ENCODE measurements at regions not wholly inside any gene's neighbourhood (a gene's known extent, or its start where the extent isn't known, plus 50 kb on each side); places are given as distances from the start of the nearest gene placed in this dataset.
"Not testable (repeated sequence)": the region's sequence is repeated elsewhere in the genome, so short reads cannot be mapped to it uniquely, and the experiment has no call there.

DNA sequence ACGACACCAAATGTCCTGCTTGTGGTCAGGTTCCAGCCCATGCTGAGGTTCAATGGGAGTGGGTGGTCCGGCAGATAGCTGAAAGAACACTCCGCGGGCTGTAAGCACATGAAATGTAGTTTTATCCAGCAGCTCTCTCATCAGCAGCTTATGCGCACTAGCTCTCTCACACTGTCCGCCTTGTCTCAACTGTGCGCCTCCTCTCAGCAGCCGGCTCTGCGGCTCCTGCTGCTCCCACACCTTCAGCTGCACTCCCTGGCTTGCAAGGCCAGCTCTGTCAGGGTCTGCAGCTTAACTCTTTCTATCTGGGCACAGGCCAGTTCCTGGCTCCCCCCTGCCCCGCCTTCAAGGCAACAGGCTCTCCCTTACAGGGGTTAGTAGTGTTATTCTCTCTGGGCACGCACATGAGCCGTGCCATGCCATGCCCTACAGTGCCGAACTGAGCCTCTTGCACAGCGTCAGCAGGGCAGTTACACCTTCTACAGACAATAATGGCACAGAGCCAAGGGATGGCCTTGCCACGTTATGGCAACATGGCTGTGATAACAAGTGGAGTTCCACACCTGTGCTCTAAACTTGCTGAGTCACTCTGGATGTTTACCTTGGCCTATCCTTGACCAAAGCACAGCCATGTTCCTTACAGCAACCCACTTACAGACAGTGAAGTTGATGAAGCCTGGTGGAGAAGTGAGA is 84.0 kb upstream of the LRFN2 start:
- DNase-seq: no peak

DNA sequence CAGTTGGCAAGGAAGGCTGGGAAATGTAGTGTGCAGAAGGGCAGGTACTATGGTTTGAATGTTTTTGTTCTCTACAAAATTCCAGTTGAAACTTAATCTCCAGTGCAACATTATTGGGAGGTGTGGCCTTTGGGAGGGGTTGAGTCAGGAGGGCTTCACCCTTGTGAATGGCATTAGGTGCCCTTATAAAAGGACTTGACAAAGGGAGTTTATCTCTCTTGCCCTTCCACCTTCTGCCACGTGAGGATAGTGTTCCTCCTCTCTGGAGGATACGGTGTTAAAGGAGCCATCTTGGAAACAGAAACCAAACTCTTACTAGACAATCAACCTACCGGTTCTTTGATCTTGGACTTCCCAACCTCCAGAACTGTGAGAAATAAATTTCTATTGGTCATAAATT is 82.2 kb upstream of the LRFN2 start:
- no peak for DNase-seq

DNA sequence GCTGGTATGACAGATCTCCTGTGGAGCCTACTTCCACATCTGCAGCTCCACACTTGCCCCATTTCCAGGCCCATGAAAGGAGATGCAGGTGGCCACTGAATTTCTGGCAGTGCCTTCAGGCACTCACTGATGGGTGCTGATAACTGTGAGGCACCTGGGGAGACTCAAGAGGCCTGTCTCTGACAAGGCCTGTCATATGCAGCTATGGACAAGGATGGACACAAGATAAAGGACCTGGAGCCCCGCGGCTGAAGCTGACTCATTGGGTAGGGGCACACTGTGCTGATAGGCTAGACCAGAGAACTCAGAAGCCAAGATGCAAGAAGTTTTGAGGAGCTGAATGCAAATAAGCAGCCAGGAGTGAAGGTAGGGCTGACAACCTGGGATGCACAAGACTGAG is 81.0 kb upstream of the LRFN2 start:
- DNase-seq: no peak

DNA sequence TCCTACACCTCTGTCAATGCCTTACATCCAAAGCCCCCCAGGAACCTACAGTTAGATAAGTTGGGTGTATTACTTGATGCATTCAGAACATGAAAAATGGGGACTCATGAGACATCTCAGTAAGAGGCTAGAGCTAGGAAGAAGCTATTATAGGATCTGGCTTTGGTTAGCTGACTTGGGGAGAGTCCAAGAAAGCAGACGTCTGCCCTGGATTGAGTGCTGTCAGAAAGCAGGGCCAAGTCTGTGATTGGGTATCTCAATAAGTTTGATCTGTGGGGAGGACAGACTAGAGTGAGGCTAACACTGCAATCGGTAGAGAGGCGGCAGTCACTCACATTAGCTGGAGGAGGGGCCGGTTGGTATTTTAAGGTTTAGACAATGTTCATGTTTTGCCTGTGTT is 79.4 kb upstream of the LRFN2 start:
- DNase-seq: no peak

DNA sequence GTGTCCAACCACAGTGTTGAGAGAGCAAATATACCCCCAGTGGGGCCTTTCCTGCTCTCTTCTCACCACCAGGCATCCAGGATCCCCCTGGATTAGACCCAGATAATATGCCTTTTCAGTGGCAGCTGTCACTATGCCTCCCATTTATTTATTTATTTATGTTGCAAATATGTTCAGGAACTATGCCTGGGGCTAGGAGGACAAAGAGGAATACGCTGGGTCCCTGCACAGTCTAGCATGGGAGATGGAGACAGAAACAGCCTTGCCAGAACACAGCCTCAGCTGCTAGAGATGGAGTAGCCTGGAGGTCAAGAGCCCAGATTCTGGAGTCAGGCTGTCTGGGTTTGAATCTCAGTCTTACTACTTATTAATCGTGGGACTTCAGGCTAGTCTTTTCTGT is 74.6 kb upstream of the LRFN2 start:
- no peak for DNase-seq

DNA sequence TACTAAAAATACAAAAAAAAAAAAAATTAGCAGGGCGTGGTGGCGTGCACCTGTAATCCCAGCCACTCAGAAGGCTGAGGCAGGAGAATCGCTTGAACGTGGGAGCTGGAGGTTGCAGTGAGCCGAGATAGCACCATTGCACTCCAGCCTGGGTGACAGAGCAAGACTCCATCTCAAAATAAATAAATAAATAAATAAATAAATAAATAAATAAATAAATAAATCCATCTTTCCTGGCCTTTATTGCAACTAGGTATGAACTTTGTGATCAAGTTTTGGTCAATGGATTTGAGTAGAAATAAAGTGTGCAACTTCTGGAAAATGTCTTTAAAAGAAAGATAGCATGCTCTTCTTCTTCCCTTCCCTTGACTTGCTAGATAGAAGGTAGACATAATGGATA is 69.6 kb upstream of the LRFN2 start:
- not testable (repeated sequence) for DNase-seq

DNA sequence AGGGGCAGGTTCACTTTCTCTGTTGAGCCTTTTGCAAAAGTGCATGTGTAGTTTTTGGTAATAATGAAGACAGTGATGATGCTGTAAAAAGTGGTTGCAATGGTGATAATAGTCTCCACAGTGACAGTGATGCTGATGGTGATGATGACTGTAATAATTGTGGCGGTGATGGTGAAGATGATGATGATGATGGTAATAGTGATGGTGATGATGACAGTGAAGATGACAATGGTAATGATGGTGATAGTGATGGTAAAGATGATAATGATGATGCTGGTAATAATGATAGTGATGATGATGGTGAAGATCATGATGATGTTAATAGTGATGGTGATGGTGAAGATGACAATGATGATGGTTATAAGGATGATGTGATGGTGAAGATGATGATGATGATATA is 67.7 kb upstream of the LRFN2 start:
- no peak for DNase-seq

DNA sequence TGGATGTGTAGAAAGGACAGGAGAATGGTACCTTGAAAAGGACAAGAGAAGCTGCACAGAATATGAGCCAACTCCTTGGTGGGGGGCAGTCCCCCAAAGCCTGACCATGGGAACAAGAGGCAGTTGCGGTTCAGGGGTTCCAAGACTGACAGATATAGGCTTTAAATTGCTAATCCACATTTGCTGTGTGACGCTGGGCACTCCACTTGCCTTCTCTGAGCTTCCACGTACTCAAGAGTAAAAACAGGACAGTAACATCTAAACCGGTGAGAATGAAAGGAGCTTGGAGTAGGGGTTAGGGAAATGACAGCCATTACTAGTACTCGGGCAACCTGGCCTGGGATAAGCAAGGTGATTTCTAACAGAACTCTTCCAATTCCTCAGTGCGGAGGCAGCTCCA is 57.9 kb upstream of the LRFN2 start:
- DNase-seq: no peak

DNA sequence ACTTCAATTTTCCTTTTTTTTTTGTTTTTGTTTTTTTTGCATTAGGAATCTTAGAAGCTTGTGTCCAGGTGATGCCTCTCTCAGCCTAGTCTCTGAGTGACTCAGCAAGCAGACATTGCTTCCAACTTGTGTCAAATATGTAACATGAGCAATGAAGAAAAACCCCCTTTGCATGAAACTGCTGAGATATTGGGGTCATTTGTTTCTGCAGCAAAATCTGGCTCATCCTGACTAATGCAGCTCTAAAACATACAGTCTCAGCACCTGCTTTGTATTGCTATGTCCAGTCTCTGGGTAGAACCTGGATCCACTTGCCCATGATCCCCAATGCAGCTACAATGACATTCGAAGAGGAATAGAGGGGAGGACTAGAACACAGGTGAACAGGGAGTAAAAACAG is 55.7 kb upstream of the LRFN2 start:
- no peak for DNase-seq

DNA sequence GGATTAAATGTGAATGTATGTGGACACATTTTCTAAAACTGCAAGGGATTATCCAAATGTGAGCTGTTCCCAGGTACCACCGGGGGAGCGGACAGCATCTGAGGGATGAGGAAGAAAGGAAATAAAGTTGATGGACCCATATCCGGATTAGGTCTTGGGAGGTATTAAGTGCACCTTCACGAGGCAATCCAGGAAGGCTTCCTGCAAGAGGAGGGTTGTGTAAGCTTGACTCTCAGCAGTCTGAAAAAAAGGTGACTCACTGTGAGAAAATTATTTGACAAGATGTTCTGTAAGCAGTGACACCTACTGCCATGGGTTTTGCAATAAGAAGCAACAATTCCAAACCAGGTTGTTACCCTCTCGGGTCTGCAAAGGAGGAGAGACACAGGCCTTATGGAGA is 55.0 kb upstream of the LRFN2 start:
- DNase-seq: no peak

DNA sequence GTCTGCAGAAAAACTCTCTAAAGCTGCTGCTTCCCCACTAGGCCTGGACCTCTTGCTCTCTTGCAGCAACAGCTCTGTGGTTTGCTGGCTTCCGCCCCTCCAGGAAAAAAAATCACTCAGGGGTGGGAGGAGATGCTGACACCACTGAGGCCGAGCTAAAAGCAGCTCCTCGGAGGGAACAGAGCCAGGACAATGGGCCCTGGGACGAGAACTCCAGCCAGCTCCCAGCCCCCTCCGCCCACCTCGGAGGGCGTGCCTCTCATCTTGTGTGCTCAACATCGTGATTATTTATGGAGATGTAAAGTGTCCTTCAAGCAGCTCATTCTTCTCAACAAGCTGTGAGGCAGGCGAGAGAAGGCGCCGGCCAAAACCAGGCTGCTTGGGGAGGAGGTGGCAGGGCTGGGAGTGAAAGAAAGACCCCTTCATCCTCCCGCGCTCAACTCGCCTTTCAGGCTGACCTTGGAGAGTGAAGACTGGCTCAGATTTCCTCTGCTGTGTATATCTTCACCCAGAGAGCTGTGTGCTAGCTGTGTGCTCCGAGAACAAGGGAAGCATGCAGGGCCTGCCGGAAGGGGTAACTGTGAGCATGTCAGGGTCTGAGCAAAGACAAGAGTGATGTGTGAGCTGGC is 53.5 kb upstream of the LRFN2 start:
- DNase-seq: peak; percentile 34
